Stimulated activated CD4-positive, alpha-beta T cell treated with anti-CD3 and anti-CD28 coated beads, Interleukin-1b, Interleukin-23, amount 100 ng/mL, for 4 hours (primary cell): ENCODE measurements at regions not wholly inside any gene's neighbourhood (a gene's known extent, or its start where the extent isn't known, plus 50 kb on each side); places are given as distances from the start of the nearest gene placed in this dataset.
"Not testable (repeated sequence)": the region's sequence is repeated elsewhere in the genome, so short reads cannot be mapped to it uniquely, and the experiment has no call there.

Experiments
- DNase-seq, 2 donors: peaks; one replicate each; pipeline ENCODE4 v3.0.0-alpha.2; 2020; ENCODE audit warnings: low read depth in 2 of 2

DNA sequence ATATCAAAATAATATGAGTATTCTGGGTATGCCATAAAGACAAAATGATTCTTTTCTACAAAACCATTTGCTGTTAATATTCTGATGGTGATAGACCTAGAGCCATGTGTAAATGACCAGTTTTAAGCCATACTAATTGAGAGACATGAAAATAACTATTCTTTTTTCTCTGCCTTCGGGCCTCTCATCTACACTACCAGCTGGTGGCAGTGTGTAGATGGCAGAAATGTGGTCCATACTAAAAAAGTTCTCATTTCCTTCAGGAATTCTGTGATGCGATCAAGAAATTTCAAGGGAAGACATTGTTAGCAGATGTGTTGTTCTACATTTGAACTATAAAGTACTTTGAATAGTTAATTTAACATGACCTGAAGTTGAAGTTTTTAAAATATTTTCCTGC lies 485.2 kb downstream of the TRIB2 start:
- no peak for DNase-seq

DNA sequence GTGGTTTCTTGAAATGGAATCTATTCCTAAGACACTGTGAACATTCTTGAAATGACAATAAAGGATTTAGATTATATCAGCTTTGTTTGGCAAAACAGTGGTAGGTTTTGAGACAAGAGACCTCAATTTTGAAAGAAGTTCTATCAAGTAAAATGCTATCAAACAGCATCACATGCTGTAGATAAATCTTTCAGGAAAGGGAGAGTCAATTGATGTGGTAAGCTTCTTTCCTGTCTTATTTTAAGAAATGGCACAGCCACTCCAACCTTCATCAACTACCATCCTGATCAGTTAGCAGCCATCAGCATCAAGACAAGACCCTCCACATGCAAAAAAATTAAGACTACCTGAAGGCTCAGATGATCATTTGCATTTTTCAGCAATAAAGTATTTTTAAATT lies 495.4 kb downstream of the TRIB2 start:
- DNase-seq: no peak

DNA sequence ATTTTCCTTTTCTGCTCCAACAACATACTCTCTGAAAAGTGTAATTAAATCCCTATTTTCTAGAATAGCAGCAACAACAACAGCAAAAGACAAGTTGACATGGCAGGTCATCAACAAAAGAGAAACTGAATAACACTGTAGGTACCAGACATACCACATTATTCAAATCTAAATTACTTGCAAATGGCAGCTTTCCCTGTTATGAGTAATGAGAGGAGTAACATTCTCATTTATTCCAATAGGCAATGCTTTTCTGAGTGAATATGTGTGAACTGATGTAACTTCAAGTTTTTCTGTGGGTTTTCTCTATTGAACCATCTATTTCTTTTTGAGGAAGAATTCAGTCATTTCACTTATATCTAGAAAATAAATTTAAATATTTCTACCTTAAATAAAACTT lies 501.5 kb downstream of the TRIB2 start:
- no peak for DNase-seq

DNA sequence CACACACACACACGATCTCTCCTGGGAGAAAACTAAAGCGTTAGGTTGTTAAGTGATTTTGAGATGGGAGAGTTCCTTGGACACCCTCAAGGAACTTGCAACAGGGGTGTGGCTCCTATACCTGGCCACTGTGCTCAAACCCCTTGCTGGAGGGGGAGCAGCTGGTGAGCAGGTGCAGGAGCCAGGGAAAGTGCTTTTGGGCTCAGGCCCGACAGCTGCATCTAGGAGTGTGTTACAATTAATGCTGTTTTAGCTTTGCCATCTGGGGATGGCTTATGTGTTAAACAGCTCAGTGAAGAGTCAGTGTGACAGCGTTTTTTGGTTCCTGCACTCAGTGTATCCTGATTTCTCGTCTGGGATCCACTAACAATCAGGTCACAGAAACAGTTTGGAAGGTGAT lies 510.8 kb downstream of the TRIB2 start:
- DNase-seq: no peak

DNA sequence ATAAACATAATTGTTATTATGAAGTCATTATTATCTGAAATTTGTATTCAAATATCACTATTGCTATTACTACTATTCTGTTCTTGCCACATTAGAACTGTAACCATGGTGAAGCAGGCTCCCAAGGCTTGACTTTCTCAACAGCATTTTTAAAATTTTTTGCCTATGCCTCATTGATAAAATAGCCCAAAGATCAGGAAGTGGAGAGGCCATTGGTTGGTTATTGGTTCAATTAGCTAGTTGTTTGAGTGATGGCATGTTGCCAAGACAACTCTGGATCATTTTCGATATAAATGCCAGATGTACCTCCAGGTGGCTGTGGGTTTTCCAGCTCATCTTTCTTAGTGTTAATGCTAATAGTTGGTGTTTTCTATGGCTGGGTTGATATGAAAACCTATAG lies 513.5 kb downstream of the TRIB2 start:
- DNase-seq: no peak

DNA sequence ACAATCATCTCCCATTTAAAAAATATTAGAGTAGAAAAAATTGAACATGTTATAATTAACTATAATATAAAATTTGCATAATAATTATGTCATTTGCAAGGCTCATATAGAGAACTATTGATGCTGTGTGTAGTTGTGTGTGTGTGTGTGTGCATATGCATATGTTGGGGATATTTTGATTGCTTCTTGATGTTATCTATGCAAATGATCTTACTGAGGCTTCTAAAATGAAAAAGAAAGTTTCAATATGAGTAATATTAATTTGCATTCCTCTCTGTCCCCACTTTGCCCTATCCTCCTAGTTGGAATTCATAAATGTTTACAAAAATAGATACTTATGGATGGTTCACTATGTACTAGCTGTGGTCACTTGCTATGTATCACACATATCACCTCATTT lies 523.3 kb downstream of the TRIB2 start:
- DNase-seq: no peak

DNA sequence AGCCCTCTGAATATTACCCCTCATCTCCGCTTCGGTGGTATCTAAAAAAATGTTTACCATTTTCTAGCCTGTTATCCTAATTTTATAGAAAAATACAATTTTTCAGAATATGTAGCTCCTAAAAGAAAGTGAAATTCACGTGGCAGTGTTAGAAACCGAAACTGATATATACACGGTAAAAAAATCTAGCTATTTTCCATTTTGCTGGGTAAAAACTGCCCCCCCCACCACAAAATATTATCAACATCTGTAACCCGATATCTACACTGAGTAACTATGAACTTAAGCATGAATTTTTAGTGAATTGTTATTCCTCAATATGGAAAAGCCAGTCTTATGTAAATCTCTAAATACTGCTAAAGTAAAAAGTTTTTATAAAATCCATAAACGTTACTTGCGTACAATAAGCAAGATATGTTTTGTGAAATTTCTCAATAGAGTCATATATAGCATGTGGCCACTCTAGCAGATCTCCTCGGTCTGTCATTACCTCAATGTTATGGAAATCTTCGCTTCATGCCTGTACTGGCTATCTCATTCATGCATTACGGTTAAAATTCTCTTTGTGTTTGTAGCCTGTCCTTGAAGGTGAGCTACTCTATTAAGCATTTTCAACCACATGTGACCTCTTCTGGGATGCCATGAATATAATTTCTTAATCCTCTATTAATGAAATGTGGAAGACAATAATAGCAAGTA lies 524.2 kb downstream of the TRIB2 start:
- no peak for DNase-seq

DNA sequence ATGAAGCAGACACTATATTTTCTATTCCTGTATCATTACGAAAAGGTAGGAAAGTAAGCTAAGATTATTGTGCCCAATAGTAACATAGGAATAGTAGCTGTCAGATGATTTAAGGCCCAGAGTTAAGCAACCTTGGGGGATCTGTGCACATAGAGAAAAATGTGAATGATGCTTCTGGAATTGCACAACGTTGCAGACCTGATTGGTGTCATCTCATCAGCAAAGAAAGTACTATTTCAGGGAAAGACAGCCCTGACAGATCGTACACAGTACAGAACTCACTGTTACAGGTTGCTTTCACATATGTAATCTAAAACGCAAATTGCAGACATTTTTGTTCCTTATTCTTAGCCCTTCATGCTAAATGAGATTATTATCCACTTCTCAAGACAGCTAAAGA lies 535.9 kb downstream of the TRIB2 start:
- DNase-seq: no peak

DNA sequence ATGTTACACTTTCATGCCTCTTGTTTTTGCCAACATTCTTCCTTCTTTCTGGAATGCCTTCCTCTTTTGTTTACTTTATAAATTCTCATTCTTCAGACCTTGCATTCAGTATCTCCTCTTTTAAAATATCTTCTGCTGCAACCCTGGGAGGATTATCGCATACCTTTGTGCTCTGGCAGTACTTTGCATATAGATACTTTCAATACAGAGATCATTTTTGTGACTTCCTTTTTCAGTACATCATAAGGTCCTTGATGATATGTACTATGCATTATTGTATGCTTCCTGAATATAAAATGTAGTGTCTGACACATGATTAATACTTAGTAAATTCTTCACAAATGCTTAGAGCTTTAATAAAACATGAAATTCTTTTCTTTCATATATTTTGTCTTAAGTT lies 538.7 kb downstream of the TRIB2 start:
- DNase-seq: no peak

DNA sequence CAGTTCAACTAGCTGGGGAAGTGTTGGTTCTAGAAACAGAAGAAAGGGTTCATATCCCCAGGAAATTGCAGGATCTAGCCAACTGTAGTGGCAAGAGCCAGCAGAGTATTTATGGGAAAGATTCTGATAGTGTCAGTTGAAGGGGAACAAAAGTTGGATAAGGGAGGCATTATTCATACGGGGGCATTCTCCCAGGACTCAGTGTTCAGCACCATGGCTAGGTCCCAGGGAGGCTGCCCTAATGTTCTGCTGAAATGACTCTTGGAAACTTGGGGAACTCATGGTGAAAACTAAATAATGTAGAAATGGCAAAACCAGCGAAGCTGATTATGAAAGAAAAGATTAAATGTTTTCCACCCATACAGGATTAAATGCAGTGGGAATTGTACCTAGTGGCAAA lies 543.7 kb downstream of the TRIB2 start:
- DNase-seq: no peak

DNA sequence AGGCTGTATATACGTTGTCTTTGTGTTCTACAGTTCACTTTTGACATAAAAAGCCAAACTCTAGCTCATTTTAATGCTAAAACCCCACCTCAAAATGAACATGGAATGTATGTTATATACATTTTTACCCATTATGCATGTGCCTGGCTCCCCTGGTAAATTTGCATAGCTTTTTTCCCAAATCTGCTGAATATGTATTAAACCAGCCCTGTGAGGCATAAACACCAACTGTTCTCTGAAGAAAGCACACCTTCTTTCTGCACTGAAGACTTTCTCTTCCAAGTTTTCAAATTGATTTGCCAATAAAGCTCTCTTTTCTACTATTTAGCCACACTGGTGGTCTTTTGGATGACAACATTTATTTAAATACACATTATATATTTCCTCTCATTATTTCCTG lies 549.4 kb downstream of the TRIB2 start:
- no peak for DNase-seq

DNA sequence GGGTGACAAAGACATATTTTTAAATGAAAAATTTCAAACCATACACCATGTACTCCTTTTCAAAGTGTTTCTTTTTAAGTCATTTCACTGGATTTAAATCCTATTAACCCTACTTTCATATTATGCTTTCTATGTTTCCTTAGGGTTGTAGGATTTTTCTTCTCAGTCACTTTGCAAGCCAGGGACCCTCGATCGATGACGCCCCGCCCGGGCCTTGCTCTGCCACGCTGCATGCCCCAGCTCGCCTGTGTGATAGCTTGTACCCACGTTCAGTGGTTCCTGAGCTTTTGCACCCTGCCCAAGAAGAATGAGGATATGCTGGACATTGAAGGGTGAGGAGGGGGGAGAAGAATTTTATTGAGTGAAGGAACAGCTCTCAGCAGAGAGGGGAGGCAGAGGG lies 568.0 kb downstream of the TRIB2 start:
- DNase-seq: no peak

DNA sequence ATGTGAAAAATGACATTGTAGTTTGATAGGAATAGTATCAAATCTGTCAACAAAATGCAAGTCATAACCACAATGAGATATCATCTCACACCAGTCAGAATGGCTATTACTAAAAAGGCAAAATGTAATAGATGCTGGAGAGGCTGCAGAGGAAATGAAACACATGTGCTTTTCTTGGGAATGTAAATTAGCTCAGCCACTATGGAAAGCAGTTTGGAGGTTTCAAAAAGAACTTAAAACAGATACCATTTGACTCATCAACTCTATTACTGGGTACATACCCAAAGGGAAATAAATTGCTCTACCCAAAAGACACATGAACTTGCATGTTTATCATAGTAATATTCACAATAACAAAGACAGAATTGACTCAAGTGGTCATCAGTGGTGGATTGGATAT lies 572.6 kb downstream of the TRIB2 start:
- no peak for DNase-seq

DNA sequence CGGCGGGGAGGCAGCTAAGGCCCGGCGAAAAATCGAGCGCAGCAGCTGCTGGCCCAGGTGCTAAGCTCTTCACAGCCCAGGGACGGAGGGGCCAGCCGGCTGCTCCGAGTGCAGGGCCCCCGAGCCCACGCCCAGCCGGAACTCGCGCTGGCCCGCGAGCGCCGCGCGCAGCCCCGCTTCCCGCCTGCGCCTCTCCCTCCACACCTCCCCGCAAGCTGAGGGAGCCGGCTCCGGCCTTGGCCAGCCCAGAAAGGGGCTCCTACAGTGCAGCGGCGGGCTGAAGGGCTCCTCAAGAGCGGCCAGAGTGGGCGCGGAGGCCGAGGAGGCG lies 591.7 kb downstream of the TRIB2 start:
- DNase-seq: not testable (repeated sequence)

DNA sequence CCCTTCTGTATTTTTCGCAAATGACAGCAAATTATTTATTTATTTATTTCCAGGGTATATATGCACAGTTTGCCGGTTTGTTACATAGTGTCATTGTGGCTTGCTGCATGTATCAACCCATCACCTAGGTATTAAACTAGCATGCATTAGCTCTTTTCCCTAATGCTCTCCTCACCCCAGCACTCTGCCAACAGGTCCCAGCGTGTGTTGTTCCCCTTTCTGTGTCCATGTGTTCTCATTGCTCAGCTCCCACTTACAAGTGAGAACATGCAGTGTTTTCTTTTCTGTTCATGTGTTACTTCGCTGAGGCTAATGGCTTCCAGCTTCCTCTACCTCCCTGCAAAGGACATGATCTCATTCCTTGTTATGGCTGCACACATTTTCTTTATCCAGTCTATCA lies 592.3 kb downstream of the TRIB2 start:
- no peak for DNase-seq

DNA sequence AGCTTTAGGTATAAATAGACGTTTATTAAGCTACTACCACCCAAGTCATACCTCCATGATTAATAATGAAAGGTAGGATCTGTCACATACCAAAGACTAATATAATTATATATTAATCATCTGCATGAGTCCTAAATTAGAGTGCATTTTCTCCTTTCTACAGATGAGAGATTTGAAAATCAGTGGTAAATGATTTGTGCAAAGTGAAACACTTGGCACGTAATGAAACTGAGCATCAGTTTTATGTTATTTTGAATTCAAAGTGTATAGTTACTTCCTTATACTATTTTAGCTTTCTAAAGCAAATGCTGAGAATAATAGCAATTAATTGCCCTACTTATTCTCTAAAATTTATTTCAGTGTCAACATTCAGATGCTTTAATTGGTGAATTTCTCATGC lies 615.3 kb downstream of the TRIB2 start:
- DNase-seq: no peak

DNA sequence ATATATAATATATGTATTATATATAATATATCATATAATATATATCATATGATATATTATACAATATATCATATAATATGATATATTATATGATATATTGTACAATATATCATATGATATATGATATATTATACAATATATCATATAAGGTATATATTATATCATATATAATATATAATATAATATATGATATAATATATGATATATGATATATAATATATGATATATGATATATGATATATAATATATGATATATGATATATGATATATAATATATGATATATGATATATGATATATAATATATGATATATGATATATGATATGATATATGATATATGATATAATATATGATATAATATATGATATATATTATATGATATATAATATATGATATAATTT lies 617.3 kb downstream of the TRIB2 start:
- not testable (repeated sequence) for DNase-seq

DNA sequence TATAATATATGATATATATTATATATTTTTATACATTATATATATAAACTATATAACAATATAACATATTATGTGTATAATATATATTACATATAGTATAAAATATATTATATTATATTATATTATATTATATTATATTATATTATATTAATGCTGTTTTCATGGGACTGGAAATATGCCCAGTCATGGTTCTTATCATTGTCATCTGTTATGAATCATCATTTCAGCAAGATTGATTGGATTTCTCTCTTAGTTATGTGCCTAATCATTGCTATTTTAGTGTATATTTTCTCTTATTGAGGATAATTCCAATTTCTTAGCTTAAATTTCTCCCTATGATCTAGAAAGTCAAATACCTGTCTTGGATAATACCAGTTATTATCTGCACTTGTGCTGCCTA lies 617.8 kb downstream of the TRIB2 start:
- DNase-seq: no peak

DNA sequence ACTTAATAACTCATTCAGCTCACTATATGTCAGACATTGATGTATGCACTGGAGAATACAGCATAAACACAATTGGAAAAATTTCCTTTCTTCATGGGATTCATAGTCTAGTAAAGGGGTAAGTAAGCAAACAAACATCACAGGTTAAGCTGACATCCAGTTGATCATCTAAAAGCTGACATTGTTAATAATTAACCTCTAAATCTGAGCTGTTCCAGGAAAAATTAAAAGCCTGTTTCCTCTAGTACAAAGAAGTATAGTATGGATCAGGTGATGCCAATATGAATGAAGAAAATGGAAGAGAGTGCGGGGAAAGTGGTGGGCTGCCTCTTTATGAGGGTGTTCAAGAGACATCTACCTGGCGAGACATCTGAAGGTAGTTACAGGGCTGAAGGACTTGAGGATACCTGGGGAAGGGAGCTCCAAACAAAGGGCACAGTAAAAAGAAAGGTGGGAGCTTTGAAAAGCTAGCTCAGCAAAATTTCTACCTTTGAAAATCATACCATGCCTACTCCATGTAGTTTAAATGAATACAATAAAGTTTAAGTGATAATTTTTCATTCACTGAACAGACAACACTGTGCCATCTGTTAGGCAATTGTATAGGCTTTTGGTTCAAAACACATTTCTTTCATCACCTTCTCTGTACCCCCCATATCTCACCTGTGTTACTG lies 619.3 kb downstream of the TRIB2 start:
- DNase-seq: no peak

DNA sequence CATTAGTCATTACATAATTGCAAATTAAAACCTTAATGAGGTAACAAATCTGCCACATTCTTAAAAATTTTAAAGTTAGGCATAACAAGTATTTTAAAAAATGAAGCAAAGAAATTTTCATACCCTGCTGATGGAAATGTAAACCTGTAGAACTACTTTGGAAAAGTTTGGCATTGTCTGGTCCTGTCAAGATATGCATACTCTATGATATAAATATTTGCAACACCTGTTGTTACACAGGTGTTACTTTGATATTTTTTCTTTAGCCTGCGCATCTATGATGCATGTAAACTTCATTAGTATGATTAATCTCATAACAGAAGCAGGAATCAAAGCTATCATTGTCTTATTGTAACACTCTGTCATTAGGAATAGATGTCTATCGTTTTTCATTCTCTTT lies 634.3 kb downstream of the TRIB2 start:
- DNase-seq: no peak

DNA sequence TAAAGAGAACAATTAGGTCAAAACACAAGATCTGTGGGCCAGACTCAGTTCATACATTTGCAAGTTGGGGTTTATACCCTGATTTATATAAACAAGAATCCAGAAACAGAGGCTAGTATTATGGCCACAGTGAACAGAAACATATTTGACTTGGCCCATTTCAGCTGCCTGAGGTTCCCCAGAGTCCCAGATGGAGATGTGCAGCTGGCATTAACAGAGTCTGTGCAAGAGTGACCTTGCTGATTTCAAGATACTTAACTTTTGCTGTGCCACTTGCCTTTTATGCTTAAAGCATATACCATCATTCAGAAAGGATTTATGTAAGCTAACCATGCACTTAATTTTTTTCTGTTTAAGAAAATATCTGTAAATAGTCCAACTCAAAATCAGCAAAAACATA lies 636.3 kb downstream of the TRIB2 start:
- no peak for DNase-seq

DNA sequence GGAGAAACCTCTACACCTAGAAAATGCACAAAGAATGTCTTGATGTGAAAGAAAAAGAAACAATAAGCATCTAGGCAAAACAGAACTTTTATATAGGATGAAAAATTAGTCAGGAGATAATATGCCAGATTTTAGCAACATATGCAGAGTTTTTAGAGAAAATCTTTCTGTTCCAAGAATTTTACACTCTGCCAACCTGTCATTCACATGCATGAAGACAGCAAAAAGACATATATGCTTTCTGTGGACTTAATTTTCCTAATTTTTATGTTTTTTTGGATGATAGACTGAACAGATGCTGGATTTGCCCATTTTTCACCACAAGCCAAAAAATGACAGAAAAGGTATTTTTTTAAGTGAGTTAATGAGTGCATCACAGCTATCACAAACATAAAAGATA lies 637.3 kb downstream of the TRIB2 start:
- DNase-seq: no peak

DNA sequence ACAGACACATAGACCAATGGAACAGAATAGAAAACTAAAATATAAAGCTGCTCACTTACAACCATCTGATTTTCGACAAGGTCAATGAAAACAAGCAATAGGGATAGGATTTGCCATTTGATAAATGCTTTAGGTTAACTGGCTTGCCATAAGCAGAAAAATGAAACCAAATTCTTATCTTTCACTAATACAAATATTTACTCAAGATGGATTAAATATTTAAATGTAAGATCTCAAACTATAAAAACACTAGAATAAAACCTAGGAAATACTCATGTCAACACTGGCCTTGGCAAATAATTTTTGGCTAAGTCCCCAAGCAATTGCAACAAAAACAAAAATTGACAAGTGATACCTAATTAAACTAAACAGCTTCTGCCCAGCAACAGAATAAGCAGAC lies 665.2 kb downstream of the TRIB2 start:
- DNase-seq: not testable (repeated sequence)

DNA sequence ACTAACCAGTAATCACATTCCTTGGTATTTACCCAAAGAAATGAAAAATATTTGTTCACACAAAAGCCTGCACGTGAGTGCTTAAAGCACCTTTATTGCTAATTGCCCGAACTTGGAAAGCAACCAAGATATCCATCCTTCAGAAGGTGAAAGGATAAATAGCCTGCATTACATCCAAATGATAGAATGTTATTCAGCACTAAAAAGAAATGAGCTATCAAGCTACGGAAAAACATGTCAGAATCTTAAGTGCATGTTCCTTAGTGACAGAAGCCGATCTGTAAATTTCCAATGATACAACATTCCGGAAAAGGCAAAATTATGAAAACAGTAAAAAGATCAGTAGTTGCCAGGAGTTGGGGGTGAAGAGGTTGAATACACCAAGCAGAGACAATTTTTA lies 672.4 kb downstream of the TRIB2 start:
- DNase-seq: not testable (repeated sequence)
